SK-N-SH (cell line): ENCODE measurements at regions not wholly inside any gene's neighbourhood (a gene's known extent, or its start where the extent isn't known, plus 50 kb on each side); places are given as distances from the start of the nearest gene placed in this dataset.

ENCODE experiments used
- CTCF ChIP-seq: fragments of 200-600 bp; sonication (generic); IDR thresholded peaks from 2 replicates; pipeline ENCODE4 v1.6.1; 2017; ENCODE audit warnings: antibody characterized with exemption, mild to moderate bottlenecking, moderate library complexity
- EP300 ChIP-seq, 2 experiments: IDR thresholded peaks; 2 replicates each; pipeline versions ENCODE4 v1.4.0 to v1.6.1; 2012; ENCODE audit warnings: borderline replicate concordance in 1 of 2, low read depth in 1 of 2, low read length in 1 of 2
- EZH2phosphoT487 ChIP-seq: fragments of 200-600 bp; sonication (generic); IDR thresholded peaks from 2 replicates; pipeline ENCODE4 v1.6.1; 2017; ENCODE audit warnings: low read depth, mixed run types, mild to moderate bottlenecking, antibody characterized with exemption, moderate library complexity, borderline replicate concordance
- MXI1 ChIP-seq: IDR thresholded peaks from 2 replicates; pipeline ENCODE4 v1.6.1; 2012; ENCODE audit warnings: mild to moderate bottlenecking, low read depth, low read length, improper control_type of control experiment
- POLR2AphosphoS5 ChIP-seq: IDR thresholded peaks from 2 replicates; pipeline ENCODE4 v1.6.1; 2012; ENCODE audit warnings: low read depth, low read length
- RAD21 ChIP-seq: IDR thresholded peaks from 2 replicates; pipeline ENCODE4 v1.6.1; 2012; ENCODE audit warnings: mild to moderate bottlenecking, low read length
- RFX5 ChIP-seq: IDR thresholded peaks from 2 replicates; pipeline ENCODE4 v1.6.1; 2012; ENCODE audit warnings: mild to moderate bottlenecking, improper control_type of control experiment, low read length
- SMC3 ChIP-seq: IDR thresholded peaks from 2 replicates; pipeline ENCODE4 v1.6.1; 2012; ENCODE audit warnings: low read depth, low read length, improper control_type of control experiment
- TAF1 ChIP-seq: IDR thresholded peaks from 2 replicates; pipeline ENCODE4 v1.6.1; 2012; ENCODE audit warnings: low read depth, mild to moderate bottlenecking, low read length, moderate library complexity, borderline replicate concordance

- TF ChIP-seq EZH2phosphoT487 (no peak), TAF1 (no peak), RAD21 (no peak), MXI1 (no peak), POLR2AphosphoS5 (no peak), CTCF (no peak), EP300 (IDR thresholded peaks at IDR 0.05; ENCODE audit: borderline replicate concordance in 1 of 2, low read depth in 1 of 2, low read length in 1 of 2) (no peak), SMC3 (no peak), RFX5 (no peak)
Measured at GRCh38 chr10:9910446-9910845, 1107.2 kb upstream of the CELF2 start.
